Ascending aorta (tissue), 2 donors: ENCODE measurements at regions not wholly inside any gene's neighbourhood (a gene's known extent, or its start where the extent isn't known, plus 50 kb on each side); places are given as distances from the start of the nearest gene placed in this dataset.
A peak's percentile ranks its signal among the peaks of the same experiment; 100 is the strongest.
"Not testable (repeated sequence)": the region's sequence is repeated elsewhere in the genome, so short reads cannot be mapped to it uniquely, and the experiment has no call there.

Experiments used
- DNase-seq, 2 donors: peaks; one replicate each; pipeline ENCODE4 v3.0.0-alpha.2; 2019; ENCODE audit warnings: low spot score in 2 of 2
- H3K27ac ChIP-seq, 2 donors: fragments of 200-600 bp; sonication (generic); one replicate each; pipeline ENCODE4 v1.5.1; 2016 to 2017; ENCODE audit warnings: mild to moderate bottlenecking in 1 of 2
- H3K27me3 ChIP-seq: fragments of 200-600 bp; sonication (generic); one replicate; pipeline ENCODE4 v1.5.1; 2017
- H3K36me3 ChIP-seq, 2 donors: fragments of 200-600 bp; sonication (generic); one replicate each; pipeline ENCODE4 v1.5.1; 2016
- H3K4me1 ChIP-seq, 2 donors: fragments of 200-600 bp; sonication (generic); one replicate each; pipeline ENCODE4 v1.5.1; 2016 to 2017; ENCODE audit warnings: mild to moderate bottlenecking in 1 of 2
- H3K4me3 ChIP-seq, 2 donors: fragments of 200-600 bp; sonication (generic); one replicate each; pipeline ENCODE4 v1.5.1; 2016 to 2017; ENCODE audit warnings: mild to moderate bottlenecking in 1 of 2
- H3K9me3 ChIP-seq, 2 donors: fragments of 200-600 bp; sonication (generic); one replicate each; pipeline ENCODE4 v1.5.1; 2016
- CTCF ChIP-seq, 3 experiments: fragments of 200-600 bp in 2 of 3; fragments of 450-650 bp in 1 of 3; sonication (generic) in 2 of 3; IDR thresholded peaks; one replicate each; pipeline ENCODE4 v1.5.1; 2016 to 2019; ENCODE audit warnings: antibody characterized with exemption in 3 of 3, mild to moderate bottlenecking in 1 of 3, moderate library complexity in 1 of 3
- intact Hi-C: fragments of 100-400 bp; cut with DNase I; formaldehyde crosslinking; loops from one replicate; pipeline ENCODE4 v1.15.1; 2023

GRCh38 chr14:71432334-71433110, 499.7 kb upstream of the RGS6 start:
- intact Hi-C loops = no loop called here
- no peak overlapping the region for H3K27ac ChIP-seq
- H3K4me1 ChIP-seq = no peaks in the 10 kb centered on the region
- H3K36me3 ChIP-seq = no peaks in the 10 kb centered on the region
- DNase-seq = no peak
- H3K9me3 ChIP-seq = no peaks in the 10 kb centered on the region
- no peak overlapping the region for H3K4me3 ChIP-seq
- H3K27me3 ChIP-seq = no peaks in the 10 kb centered on the region
- no peak for TF ChIP-seq CTCF (IDR thresholded peaks at IDR 0.05)

GRCh38 chr14:71433303-71433702, 498.9 kb upstream of the RGS6 start:
- intact Hi-C loops = no loop called here
- Histone ChIP-seq H3K27ac (no peak overlapping the region), H3K4me1 (peaks cover 0 to 6% of the 10 kb centered on the region in 2 donors), H3K4me3 (no peak overlapping the region), H3K36me3 (no peaks in the 10 kb centered on the region), H3K27me3 (no peaks in the 10 kb centered on the region), H3K9me3 (no peaks in the 10 kb centered on the region)
- no peak for DNase-seq
- TF ChIP-seq CTCF (IDR thresholded peaks at IDR 0.05) = no peak

GRCh38 chr14:71435641-71436040, 496.6 kb upstream of the RGS6 start:
- peaks cover 4 to 21% of the 10 kb centered on the region in 2 donors for H3K4me1 ChIP-seq
- intact Hi-C loops = loop anchor here (5.0 kb wide), 1 partner anchor 113 kb away; the partner anchor contains the start of gene SIPA1L1

GRCh38 chr14:71437870-71438269, 494.4 kb upstream of the RGS6 start:
- no peak overlapping the region for H3K27ac ChIP-seq
- H3K27me3 ChIP-seq = no peaks in the 10 kb centered on the region
- no peak for TF ChIP-seq CTCF (IDR thresholded peaks at IDR 0.05)
- intact Hi-C loops = loop anchor here (5.0 kb wide), 1 partner anchor 116 kb away; the partner anchor contains the start of gene SIPA1L1
- H3K4me3 ChIP-seq = no peak overlapping the region
- H3K4me1 ChIP-seq = peaks cover 7 to 28% of the 10 kb centered on the region in 2 donors
- no peaks in the 10 kb centered on the region for H3K36me3 ChIP-seq
- no peaks in the 10 kb centered on the region for H3K9me3 ChIP-seq
- DNase-seq = no peak

More at GRCh38 chr14:71435641-71436040, 496.6 kb upstream of the RGS6 start:
- H3K27me3 ChIP-seq, DNase-seq, H3K9me3 ChIP-seq, H3K4me3 ChIP-seq, H3K27ac ChIP-seq, H3K36me3 ChIP-seq: not testable (repeated sequence)

- no peak for DNase-seq
- TF ChIP-seq CTCF (IDR thresholded peaks at IDR 0.05) = no peak
- peak overlapping the region; percentile 73 to 80 for H3K27ac ChIP-seq
- intact Hi-C loops = loop anchor here (5.0 kb wide), 1 partner anchor 116 kb away; the partner anchor contains the start of gene SIPA1L1
- no peaks in the 10 kb centered on the region for H3K36me3 ChIP-seq
- H3K4me1 ChIP-seq = peaks cover 7 to 28% of the 10 kb centered on the region in 2 donors
- H3K9me3 ChIP-seq = no peaks in the 10 kb centered on the region
- H3K27me3 ChIP-seq = no peaks in the 10 kb centered on the region
- no peak overlapping the region for H3K4me3 ChIP-seq
Observed at GRCh38 chr14:71438684-71439083, 493.5 kb upstream of the RGS6 start.

GRCh38 chr14:71441126-71441525, 491.1 kb upstream of the RGS6 start:
- TF ChIP-seq CTCF (IDR thresholded peaks at IDR 0.05) = no peak
- intact Hi-C loops = loop anchor here (5.0 kb wide), 1 partner anchor 91 kb away; no protein-coding TSS in a partner anchor
- H3K4me3 ChIP-seq = no peak overlapping the region
- DNase-seq = no peak
- peaks cover 7 to 32% of the 10 kb centered on the region in 2 donors for H3K4me1 ChIP-seq
- no peaks in the 10 kb centered on the region for H3K27me3 ChIP-seq
- no peaks in the 10 kb centered on the region for H3K9me3 ChIP-seq
- H3K27ac ChIP-seq = peak overlapping the region; percentile 43 to 80
- H3K36me3 ChIP-seq = no peaks in the 10 kb centered on the region
